ENCODE measurements at regions not wholly inside any gene's neighbourhood (a gene's known extent, or its start where the extent isn't known, plus 50 kb on each side); places are given as distances from the start of the nearest gene placed in this dataset.

DNA sequence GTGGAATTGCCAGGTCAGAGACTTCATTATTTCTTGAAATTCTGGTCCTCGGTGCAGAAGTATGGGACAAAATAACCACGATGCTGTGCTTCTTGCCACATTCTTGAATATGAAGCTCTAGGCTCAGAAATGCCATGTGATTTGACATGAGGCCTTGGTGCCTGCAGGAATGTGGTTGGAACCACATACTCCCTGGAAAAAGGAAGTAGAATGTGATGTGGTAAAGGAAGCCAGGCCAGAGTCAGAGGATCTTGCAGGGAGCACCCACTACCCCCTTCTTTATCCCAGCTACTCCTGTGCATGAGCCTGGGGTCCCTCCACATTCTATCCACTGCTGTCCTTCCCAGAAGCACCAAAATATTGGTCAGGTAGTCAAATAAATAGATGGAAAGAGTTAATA lies 80.9 kb downstream of the FOXD1 start:
- ATAC-seq (no peak), DNase-seq (no peak)
- H3K36me3 ChIP-seq = no peaks in the 10 kb centered on the region
- TF ChIP-seq, protein P1, sequence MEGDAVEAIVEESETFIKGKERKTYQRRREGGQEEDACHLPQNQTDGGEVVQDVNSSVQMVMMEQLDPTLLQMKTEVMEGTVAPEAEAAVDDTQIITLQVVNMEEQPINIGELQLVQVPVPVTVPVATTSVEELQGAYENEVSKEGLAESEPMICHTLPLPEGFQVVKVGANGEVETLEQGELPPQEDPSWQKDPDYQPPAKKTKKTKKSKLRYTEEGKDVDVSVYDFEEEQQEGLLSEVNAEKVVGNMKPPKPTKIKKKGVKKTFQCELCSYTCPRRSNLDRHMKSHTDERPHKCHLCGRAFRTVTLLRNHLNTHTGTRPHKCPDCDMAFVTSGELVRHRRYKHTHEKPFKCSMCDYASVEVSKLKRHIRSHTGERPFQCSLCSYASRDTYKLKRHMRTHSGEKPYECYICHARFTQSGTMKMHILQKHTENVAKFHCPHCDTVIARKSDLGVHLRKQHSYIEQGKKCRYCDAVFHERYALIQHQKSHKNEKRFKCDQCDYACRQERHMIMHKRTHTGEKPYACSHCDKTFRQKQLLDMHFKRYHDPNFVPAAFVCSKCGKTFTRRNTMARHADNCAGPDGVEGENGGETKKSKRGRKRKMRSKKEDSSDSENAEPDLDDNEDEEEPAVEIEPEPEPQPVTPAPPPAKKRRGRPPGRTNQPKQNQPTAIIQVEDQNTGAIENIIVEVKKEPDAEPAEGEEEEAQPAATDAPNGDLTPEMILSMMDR (IDR thresholded peaks at IDR 0.05) = no peak
- no peaks in the 10 kb centered on the region for H3K4me1 ChIP-seq
- H3K27ac ChIP-seq = no peak overlapping the region
- no peak overlapping the region for H3K4me3 ChIP-seq
- intact Hi-C loops (cut with DNase I) = no loop called here
- peaks cover 18% of the 10 kb centered on the region for H3K27me3 ChIP-seq (ENCODE audit: low read depth)
- H3K9me3 ChIP-seq = no peaks in the 10 kb centered on the region

GRCh38 chr5:73365990-73366667 lies 82.4 kb downstream of the FOXD1 start:
- Histone ChIP-seq H3K4me3 (no peak overlapping the region), H3K36me3 (no peaks in the 10 kb centered on the region), H3K9me3 (no peaks in the 10 kb centered on the region), H3K27me3 (ENCODE audit: low read depth) (peaks cover 7% of the 10 kb centered on the region), H3K4me1 (no peaks in the 10 kb centered on the region), H3K27ac (no peak overlapping the region)
- DNase-seq (no peak), ATAC-seq (no peak)
- TF ChIP-seq, protein P1 (IDR thresholded peaks at IDR 0.05) = no peak
- intact Hi-C loops (cut with DNase I) = no loop called here

DNA sequence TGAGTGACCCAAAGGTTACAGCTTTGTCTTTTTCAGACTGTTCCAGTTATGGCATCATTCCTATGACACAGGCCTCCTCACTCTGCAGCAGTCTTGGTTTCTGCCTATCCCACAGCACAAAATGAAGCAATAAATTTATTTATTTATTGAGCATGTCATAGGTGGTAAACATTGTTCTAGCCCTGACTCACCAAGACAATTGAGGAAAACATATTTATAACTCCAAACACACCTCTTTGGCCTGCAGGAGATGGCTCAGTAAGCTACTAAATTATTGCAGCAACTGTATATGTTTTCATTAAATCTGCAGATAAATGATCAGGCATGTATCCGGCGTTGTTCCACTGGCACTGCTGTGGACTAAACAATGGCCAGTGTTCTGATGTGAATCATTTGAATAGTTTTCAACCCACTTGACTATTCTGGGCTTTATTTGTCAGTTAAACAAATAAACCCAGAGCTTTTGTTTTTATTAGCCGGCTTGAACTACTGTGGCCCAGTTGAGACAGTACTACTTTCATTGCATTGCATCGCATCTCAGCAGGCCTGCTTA lies 83.2 kb downstream of the FOXD1 start:
- Histone ChIP-seq H3K27me3 (ENCODE audit: low read depth) (peaks cover 7% of the 10 kb centered on the region), H3K9me3 (no peaks in the 10 kb centered on the region), H3K27ac (no peak overlapping the region), H3K4me1 (no peaks in the 10 kb centered on the region), H3K4me3 (no peak overlapping the region), H3K36me3 (no peaks in the 10 kb centered on the region)
- TF ChIP-seq, protein P1 (IDR thresholded peaks at IDR 0.05) = no peak
- intact Hi-C loops (cut with DNase I) = no loop called here
- ATAC-seq (no peak), DNase-seq (no peak)

- H3K27ac ChIP-seq = no peak overlapping the region
- no peak overlapping the region for H3K4me3 ChIP-seq
- intact Hi-C loops (cut with DNase I) = no loop called here
- DNase-seq (no peak), ATAC-seq (no peak)
- H3K4me1 ChIP-seq = no peaks in the 10 kb centered on the region
- H3K36me3 ChIP-seq = no peaks in the 10 kb centered on the region
- peaks cover 7% of the 10 kb centered on the region for H3K27me3 ChIP-seq (ENCODE audit: low read depth)
- H3K9me3 ChIP-seq = no peaks in the 10 kb centered on the region
- TF ChIP-seq, protein P1 (IDR thresholded peaks at IDR 0.05) = no peak
These were observed 84.5 kb downstream of the FOXD1 start for GRCh38 chr5:73363911-73364730.

DNA sequence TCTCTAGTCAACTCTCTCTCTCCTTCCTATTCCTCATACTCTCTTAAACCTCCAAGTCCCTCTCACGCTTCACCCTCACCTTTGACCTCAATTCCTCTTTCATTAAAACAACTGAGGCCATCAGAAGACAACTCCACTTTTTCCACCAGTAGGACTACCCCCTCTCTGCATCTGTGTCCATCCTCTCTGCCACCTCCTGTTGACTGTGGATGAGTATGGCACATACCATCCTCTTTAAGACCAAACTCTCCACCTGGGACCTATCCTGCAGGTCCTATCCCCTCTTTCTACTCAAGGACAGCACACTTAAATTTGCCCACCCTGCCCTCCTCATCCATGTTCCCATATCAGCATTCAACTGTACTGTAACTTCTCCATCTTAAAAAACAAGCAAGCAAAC lies 89.2 kb downstream of the FOXD1 start:
- Histone ChIP-seq H3K27ac (no peak overlapping the region), H3K4me1 (no peaks in the 10 kb centered on the region), H3K27me3 (ENCODE audit: low read depth) (peaks cover 20% of the 10 kb centered on the region), H3K9me3 (no peaks in the 10 kb centered on the region), H3K36me3 (no peaks in the 10 kb centered on the region), H3K4me3 (no peak overlapping the region)
- no peak for DNase-seq
- intact Hi-C loops (cut with DNase I) = no loop called here
- TF ChIP-seq, protein P1 (IDR thresholded peaks at IDR 0.05) = no peak
- ATAC-seq = no peak

All from lower lobe of right lung (tissue), 2 donors.